Right lobe of liver (tissue), 4 donors: ENCODE measurements at regions not wholly inside any gene's neighbourhood (a gene's known extent, or its start where the extent isn't known, plus 50 kb on each side); places are given as distances from the start of the nearest gene placed in this dataset.

Experiments used
- CTCF ChIP-seq, 4 donors: fragments of 200-600 bp in 3 of 4; fragments of 450-650 bp in 1 of 4; IDR thresholded peaks; one replicate each; pipeline versions ENCODE4 v1.5.1 to v1.8.0; 2016 to 2022; ENCODE audit warnings: antibody characterized with exemption in 4 of 4, mild to moderate bottlenecking in 2 of 4
- POLR2A ChIP-seq: fragments of 450-650 bp; IDR thresholded peaks from one replicate; pipeline ENCODE4 v1.6.1; 2017; ENCODE audit warnings: antibody characterized with exemption, mild to moderate bottlenecking
- donor health status: DM: no; HTN: no; CAD: no.
- donor health status: DM: no; HTN: no; CAD: no.
- donor health status: DM: no; HTN: yes; CAD: no.

GRCh38 chr10:44009891-44010632 is 361.4 kb upstream of the ZNF32 start:
- no peak for TF ChIP-seq CTCF (IDR thresholded peaks at IDR 0.05)
- TF ChIP-seq POLR2A: no peak
